ENCODE measurements at regions not wholly inside any gene's neighbourhood (a gene's known extent, or its start where the extent isn't known, plus 50 kb on each side); places are given as distances from the start of the nearest gene placed in this dataset.

- no peaks in the 10 kb centered on the region for H3K36me3 Mint-ChIP-seq
- H3K9me3 Mint-ChIP-seq: no peaks in the 10 kb centered on the region
- no peaks in the 10 kb centered on the region for H3K27me3 ChIP-seq
- no peak overlapping the region for H3K27ac ChIP-seq
- no peak overlapping the region for H3K4me2 ChIP-seq
- peaks cover 7% of the 10 kb centered on the region for H3F3A ChIP-seq (ENCODE audit: low read depth)
- no peaks in the 10 kb centered on the region for H3K36me3 ChIP-seq
- H2AFZ ChIP-seq (replicated peaks): no peak overlapping the region
- no peaks in the 10 kb centered on the region for H3K79me2 ChIP-seq (ENCODE audit: low read depth)
- no peak for DNase-seq (ENCODE audit: low spot score)
- peaks cover 23% of the 10 kb centered on the region for H3K4me1 ChIP-seq
- no peaks in the 10 kb centered on the region for H4K20me1 ChIP-seq (ENCODE audit: low read depth)
- H3K9me3 ChIP-seq (ENCODE audit: low read depth): no peaks in the 10 kb centered on the region
- peaks cover 5% of the 10 kb centered on the region for H3K27me3 Mint-ChIP-seq (ENCODE audit: insufficient read depth, low read depth)
- H3K27ac Mint-ChIP-seq: peak overlapping the region; percentile 95
- TF ChIP-seq EZH2phosphoT487 (IDR thresholded peaks at IDR 0.05): no peak
- TF ChIP-seq, protein P1, sequence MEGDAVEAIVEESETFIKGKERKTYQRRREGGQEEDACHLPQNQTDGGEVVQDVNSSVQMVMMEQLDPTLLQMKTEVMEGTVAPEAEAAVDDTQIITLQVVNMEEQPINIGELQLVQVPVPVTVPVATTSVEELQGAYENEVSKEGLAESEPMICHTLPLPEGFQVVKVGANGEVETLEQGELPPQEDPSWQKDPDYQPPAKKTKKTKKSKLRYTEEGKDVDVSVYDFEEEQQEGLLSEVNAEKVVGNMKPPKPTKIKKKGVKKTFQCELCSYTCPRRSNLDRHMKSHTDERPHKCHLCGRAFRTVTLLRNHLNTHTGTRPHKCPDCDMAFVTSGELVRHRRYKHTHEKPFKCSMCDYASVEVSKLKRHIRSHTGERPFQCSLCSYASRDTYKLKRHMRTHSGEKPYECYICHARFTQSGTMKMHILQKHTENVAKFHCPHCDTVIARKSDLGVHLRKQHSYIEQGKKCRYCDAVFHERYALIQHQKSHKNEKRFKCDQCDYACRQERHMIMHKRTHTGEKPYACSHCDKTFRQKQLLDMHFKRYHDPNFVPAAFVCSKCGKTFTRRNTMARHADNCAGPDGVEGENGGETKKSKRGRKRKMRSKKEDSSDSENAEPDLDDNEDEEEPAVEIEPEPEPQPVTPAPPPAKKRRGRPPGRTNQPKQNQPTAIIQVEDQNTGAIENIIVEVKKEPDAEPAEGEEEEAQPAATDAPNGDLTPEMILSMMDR (IDR thresholded peaks at IDR 0.05): no peak
- TF ChIP-seq EZH2 (IDR thresholded peaks at IDR 0.05): no peak
- H3K4me3 Mint-ChIP-seq: no peak overlapping the region
- H3K4me1 Mint-ChIP-seq: peaks cover 41% of the 10 kb centered on the region
- no peak overlapping the region for H3K4me3 ChIP-seq
- no peak overlapping the region for H3K9ac ChIP-seq
Measured at GRCh38 chr20:53757472-53757913, 163.9 kb upstream of the ZNF217 start.

DNA sequence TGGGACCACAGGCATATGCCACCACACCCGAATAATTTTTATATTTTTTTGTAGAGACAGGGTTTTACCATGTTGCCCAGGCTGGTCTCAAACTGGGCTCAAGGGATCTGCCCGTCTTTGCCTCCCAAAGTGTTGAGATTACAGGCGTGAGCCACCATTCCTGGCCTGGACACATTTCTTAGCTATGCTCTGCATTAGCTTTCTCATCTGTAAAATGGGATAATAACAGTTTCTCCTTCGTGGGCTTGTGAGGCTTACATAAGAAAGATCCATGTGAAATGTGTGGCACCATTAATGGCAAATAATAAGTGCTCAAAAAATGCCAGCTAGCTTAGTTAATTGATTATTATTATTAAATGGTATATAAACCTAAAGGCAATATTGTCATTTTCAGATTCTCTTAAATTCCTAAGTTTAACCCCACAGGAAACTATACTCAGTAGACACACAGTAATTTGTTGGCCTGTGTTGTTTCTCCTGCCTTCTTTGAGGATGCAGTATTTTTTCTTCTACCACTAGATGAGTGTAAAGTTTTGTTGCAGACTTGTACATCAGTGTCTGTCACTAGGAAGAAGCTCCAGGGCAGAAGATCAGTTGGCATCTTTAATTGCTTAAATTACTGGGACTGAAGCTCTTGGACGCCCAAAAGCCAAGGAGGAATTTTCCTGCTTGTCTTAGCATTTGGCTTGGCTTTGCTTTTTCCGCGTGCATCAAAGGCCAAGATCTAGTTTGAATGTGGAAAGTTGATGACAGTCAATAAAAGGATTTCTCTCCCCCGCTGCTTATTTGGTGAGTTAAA, 162.3 kb upstream of the ZNF217 start:
- H3K4me1 Mint-ChIP-seq: peaks cover 54% of the 10 kb centered on the region
- no peaks in the 10 kb centered on the region for H3K36me3 Mint-ChIP-seq
- DNase-seq (ENCODE audit: low spot score): no peak
- no peak for TF ChIP-seq EZH2phosphoT487 (IDR thresholded peaks at IDR 0.05)
- H3K9me3 ChIP-seq (ENCODE audit: low read depth): no peaks in the 10 kb centered on the region
- no peaks in the 10 kb centered on the region for H3K36me3 ChIP-seq
- peaks cover 13% of the 10 kb centered on the region for H3F3A ChIP-seq (ENCODE audit: low read depth)
- H3K27ac ChIP-seq: peak overlapping the region; percentile 40
- H3K4me3 ChIP-seq: no peak overlapping the region
- peaks cover 2% of the 10 kb centered on the region for H3K27me3 Mint-ChIP-seq (ENCODE audit: insufficient read depth, low read depth)
- H3K27me3 ChIP-seq: no peaks in the 10 kb centered on the region
- no peak overlapping the region for H2AFZ ChIP-seq (replicated peaks)
- no peak overlapping the region for H3K4me3 Mint-ChIP-seq
- no peak overlapping the region for H3K9ac ChIP-seq
- no peaks in the 10 kb centered on the region for H3K9me3 Mint-ChIP-seq
- peaks cover 39% of the 10 kb centered on the region for H3K4me1 ChIP-seq
- no peaks in the 10 kb centered on the region for H3K79me2 ChIP-seq (ENCODE audit: low read depth)
- peak overlapping the region; percentile 27 for H3K27ac Mint-ChIP-seq
- no peaks in the 10 kb centered on the region for H4K20me1 ChIP-seq (ENCODE audit: low read depth)
- H3K4me2 ChIP-seq: no peak overlapping the region

- peaks cover 40% of the 10 kb centered on the region for H3K4me1 ChIP-seq
- H4K20me1 ChIP-seq (ENCODE audit: low read depth): no peaks in the 10 kb centered on the region
- peaks cover 18% of the 10 kb centered on the region for H3F3A ChIP-seq (ENCODE audit: low read depth)
- Mint-ChIP-seq H3K9me3 (no peaks in the 10 kb centered on the region), H3K36me3 (no peaks in the 10 kb centered on the region), H3K27ac (peak overlapping the region; percentile 47), H3K4me3 (no peak overlapping the region), H3K27me3 (ENCODE audit: insufficient read depth, low read depth) (peaks cover 5% of the 10 kb centered on the region), H3K4me1 (peaks cover 68% of the 10 kb centered on the region)
- H2AFZ ChIP-seq (replicated peaks): peak overlapping the region; percentile 95
- H3K9me3 ChIP-seq (ENCODE audit: low read depth): no peaks in the 10 kb centered on the region
- H3K79me2 ChIP-seq (ENCODE audit: low read depth): no peaks in the 10 kb centered on the region
- no peaks in the 10 kb centered on the region for H3K27me3 ChIP-seq
- H3K4me2 ChIP-seq: peak overlapping the region; percentile 71
- no peak overlapping the region for H3K9ac ChIP-seq
- H3K4me3 ChIP-seq: peak overlapping the region; percentile 10
- no peaks in the 10 kb centered on the region for H3K36me3 ChIP-seq
- DNase-seq (ENCODE audit: low spot score): no peak
- no peak for TF ChIP-seq EZH2 (IDR thresholded peaks at IDR 0.05)
- TF ChIP-seq, protein P1 (IDR thresholded peaks at IDR 0.05): no peak
- no peak overlapping the region for H3K27ac ChIP-seq
Measured at GRCh38 chr20:53753880-53754459, 160.3 kb upstream of the ZNF217 start.

All from neural progenitor cell (in vitro differentiated cells).